ENCODE measurements at regions not wholly inside any gene's neighbourhood (a gene's known extent, or its start where the extent isn't known, plus 50 kb on each side); places are given as distances from the start of the nearest gene placed in this dataset.
"Not testable (repeated sequence)": the region's sequence is repeated elsewhere in the genome, so short reads cannot be mapped to it uniquely, and the experiment has no call there.

DNA sequence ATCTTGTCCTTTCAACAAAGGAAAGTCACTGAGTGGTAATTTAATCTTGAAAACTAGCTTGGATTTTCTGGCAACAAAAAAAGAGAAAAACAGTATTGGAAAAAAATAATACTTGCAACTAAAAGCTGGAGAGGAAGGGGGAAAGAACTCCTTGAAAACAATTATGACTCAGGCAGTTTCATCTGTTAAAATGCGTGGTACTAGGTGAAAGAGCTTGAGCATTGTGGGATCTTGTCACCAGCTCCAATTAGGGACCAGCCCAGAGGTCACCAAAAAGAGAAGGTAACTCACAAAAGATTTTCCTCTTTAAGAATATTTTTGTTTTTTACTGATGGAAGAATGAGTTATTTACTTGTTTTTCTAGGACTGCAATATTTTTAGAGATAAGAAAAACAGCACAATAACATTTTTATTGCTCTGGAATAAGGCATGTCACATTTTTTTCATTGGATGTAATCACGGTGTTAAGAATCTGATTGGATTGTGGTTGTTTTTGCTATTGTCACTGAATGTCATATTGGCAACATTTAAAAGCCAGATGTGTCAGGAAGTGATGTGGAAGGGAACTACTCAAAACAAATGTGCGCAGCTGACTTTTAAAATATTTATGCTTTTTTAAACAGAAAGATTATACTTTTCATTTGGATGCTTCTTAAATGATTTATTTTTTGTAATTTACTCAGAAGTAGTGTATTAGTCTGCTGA, 78.5 kb upstream of the ADAMTS5 start:
- no peak for DNase-seq (ENCODE audit: extremely low read depth in 1 of 2, low read depth in 1 of 2)

- no peak for DNase-seq (ENCODE audit: extremely low read depth in 1 of 2, low read depth in 1 of 2)
Observed at GRCh38 chr21:27043377-27043776, 76.5 kb upstream of the ADAMTS5 start.

DNA sequence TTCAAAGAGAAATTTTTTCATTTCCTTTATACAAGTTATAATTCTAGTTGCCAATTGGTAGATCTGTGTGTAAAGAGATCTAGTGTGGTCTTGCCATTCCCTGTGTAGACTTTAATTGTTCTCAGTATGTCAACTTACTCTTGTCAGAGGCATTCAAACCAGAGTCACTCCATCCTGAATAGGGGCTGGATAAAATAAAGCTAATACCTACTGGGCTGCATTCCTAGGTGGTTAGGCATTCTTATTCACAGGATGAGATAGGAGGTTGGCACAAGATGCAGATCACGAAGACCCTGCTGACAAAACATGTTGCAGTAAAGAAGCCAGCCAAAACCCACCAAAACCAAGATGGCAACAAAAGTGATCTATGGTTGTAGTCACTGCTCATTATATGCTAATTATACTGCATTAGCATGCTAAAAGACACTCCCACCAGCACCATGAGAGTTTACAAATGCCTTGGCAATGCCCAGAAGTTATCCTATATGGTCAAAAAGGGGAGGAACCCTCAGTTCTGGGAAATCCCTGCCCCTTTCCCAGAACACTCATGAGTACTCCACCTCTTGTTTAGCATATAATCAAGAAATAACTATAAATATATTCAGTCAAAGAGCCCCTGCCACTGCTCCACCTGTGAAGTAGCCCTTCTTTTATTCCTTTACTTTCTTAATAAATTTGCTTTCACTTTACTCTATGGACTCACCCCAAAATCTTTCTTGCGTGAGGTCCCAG, 74.0 kb upstream of the ADAMTS5 start:
- no peak for DNase-seq (ENCODE audit: extremely low read depth in 1 of 2, low read depth in 1 of 2)

DNA sequence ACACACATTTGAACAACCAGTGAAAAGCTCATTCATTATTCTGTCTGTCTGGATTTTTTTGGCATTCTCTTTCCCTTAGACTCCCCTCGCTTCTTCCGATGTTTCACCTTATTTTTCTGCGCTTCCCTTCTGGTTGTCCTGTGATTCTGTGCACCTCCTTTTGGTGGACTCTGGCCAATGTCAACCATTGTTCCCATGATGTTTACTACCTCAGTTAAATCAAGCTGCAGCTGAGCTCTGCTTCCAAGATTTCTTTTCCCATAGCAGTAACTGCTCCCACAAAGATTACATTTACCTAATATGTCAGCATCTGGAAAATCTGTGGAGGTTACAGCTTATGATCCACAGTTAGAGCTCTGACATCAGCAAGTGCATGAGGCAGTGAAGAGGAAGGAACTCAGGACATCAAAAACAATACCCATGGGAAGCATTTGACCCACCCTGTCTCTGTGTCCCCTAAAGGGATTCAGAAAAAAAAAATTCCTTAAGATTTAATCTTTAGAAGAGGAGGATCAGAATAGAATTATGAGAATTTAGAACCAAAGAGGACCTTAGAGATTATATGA, 69.9 kb upstream of the ADAMTS5 start:
- DNase-seq (ENCODE audit: extremely low read depth in 1 of 2, low read depth in 1 of 2), result no peak

GRCh38 chr21:27035791-27036190, 68.9 kb upstream of the ADAMTS5 start:
- no peak for DNase-seq (ENCODE audit: extremely low read depth in 1 of 2, low read depth in 1 of 2)

- DNase-seq (ENCODE audit: extremely low read depth in 1 of 2, low read depth in 1 of 2), result no peak
Observed at GRCh38 chr21:27034796-27035195, 67.9 kb upstream of the ADAMTS5 start.

GRCh38 chr21:27033471-27033870, 66.6 kb upstream of the ADAMTS5 start:
- DNase-seq (ENCODE audit: extremely low read depth in 1 of 2, low read depth in 1 of 2), result no peak

GRCh38 chr21:27026501-27026900, 59.6 kb upstream of the ADAMTS5 start:
- DNase-seq (ENCODE audit: extremely low read depth in 1 of 2, low read depth in 1 of 2), result no peak

DNA sequence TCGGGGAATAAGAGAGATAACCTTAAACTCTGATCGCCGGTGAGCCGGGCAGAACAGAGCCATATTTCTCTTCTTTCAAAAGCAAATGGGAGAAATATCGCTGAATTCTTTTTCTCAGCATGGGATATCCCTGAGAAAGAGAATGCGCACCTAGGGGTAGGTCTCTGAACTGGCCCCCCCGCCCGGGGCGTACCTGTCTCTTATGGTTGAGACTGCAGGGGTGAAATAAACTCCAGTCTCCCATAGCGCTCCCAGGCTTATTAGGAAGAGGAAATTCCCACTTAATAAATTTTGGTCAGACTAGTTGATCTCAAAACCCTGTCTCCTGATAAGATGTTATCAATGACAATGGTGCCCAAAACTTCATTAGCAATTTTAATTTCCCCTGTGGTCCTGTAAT, 58.8 kb upstream of the ADAMTS5 start:
- not testable (repeated sequence) for DNase-seq (ENCODE audit: extremely low read depth in 1 of 2, low read depth in 1 of 2)

- no peak for DNase-seq (ENCODE audit: extremely low read depth in 1 of 2, low read depth in 1 of 2)
Observed at GRCh38 chr21:27024971-27025370, 58.1 kb upstream of the ADAMTS5 start.

DNA sequence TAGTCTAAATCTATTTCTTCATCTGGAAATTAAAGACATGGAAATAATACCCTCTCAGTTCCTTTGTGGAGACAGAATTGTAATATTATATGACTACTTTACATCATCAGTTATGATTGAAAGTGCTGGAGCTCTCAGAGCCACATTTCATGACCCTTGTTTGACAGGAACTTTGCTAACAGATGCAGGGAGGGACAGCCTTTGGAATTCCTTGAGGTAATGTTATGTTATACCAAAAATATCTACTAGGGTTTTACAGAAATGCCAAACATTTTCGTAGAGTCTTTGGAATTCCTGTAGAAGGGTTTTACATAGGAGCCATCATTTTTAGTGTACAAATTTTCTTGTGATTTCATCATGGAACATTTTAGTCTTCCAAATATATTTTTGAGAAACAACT, 57.4 kb upstream of the ADAMTS5 start:
- DNase-seq (ENCODE audit: extremely low read depth in 1 of 2, low read depth in 1 of 2), result no peak

DNA sequence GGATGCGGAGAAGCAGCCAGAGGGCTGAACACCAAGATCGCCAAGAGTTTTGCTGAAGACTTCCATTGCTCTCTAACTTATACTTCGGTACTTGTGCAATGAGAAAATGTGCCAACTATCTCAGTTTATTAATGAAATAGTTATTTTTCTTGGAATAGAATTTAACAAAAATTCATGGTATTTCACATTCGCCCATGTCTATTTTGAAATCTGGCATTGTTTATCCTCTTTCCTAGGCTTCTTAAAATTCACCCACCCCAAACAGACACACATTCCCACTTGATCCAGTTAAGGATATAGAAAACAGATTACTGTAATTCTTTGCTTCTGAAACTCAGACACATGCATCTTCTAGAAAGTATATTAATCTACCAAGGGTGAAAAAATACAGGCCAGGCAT, 56.3 kb upstream of the ADAMTS5 start:
- DNase-seq (ENCODE audit: extremely low read depth in 1 of 2, low read depth in 1 of 2), result no peak

DNA sequence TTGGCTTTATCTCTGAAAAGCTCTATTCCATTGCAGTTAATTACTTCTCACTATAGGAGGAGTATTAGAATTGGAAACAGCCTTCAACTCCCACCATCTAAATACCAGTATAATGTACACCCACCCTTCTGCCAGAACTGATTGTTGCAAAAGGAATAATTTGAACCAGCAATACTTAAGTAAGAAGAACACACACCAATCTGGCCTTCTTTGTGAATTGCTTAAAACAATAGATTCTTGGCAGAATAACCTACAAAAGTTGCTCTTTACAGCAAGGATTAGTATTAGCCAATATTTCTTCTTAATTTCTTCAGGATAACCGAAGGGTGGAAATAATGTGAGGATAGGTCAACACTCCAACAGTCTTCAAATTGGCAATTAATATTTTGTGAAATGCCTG, 54.9 kb upstream of the ADAMTS5 start:
- DNase-seq (ENCODE audit: extremely low read depth in 1 of 2, low read depth in 1 of 2), result no peak

- DNase-seq (ENCODE audit: extremely low read depth in 1 of 2, low read depth in 1 of 2), result no peak
Observed at GRCh38 chr21:27021046-27021445, 54.2 kb upstream of the ADAMTS5 start.

GRCh38 chr21:27017246-27017645, 50.4 kb upstream of the ADAMTS5 start:
- no peak for DNase-seq (ENCODE audit: extremely low read depth in 1 of 2, low read depth in 1 of 2)

Data from activated CD8-positive, alpha-beta memory T cell treated with anti-CD3 and anti-CD28 coated beads for 1 hour (primary cell).